GM18517 (cell line): ENCODE measurements at regions not wholly inside any gene's neighbourhood (a gene's known extent, or its start where the extent isn't known, plus 50 kb on each side); places are given as distances from the start of the nearest gene placed in this dataset.
"Not testable (repeated sequence)": the region's sequence is repeated elsewhere in the genome, so short reads cannot be mapped to it uniquely, and the experiment has no call there.

Experiments
- ATAC-seq: cut with Tn5 transposase; IDR thresholded peaks from one replicate; pipeline ENCODE4 v1.9.1; 2021; ENCODE audit warnings: mild to moderate bottlenecking, moderate library complexity; ENCODE audit not compliant: unreplicated experiment

DNA sequence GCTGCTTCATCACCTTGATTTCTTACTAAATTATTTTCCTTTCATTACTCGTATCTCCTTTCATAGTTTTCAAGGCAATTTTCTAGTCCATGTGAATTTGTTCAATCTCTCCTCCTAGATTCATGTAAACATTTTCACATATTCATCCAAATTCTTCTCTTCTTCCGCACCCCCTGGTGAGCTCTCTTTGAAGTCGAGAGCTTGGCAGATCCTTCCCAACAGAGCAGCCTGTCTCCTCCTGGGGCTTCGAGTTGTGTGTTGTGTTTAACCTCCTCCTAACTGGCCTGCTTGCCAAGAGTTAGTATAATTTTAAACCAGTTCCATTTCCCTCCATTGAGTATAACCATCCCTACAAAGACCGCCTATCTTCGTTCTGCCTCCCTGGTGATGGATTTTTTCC, 272.4 kb upstream of the CELF2 start:
- ATAC-seq: no peak

GRCh38 chr10:10755490-10755889, 262.2 kb upstream of the CELF2 start:
- ATAC-seq: no peak

DNA sequence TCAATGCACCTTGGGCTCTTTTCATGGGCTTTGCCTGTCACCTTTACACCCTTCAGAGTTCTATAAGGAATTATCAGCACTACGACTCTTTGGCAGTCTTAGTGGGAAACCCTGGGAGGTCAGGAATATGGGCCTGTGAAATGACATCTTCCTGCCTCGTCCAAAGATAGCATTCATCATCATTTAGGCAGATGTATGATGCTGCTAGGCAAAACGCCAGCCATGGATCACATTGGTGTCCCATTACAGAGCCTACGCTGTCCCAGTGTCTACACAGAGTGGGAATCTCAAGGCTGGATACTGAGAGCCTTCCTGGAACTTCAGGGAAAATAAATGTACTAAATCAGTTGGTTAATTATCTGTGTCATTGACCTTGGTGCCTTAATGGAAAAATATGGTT, 259.4 kb upstream of the CELF2 start:
- no peak for ATAC-seq

- not testable (repeated sequence) for ATAC-seq
Observed at GRCh38 chr10:10759806-10760205, 257.9 kb upstream of the CELF2 start.

GRCh38 chr10:10765017-10765416, 252.7 kb upstream of the CELF2 start:
- no peak for ATAC-seq

DNA sequence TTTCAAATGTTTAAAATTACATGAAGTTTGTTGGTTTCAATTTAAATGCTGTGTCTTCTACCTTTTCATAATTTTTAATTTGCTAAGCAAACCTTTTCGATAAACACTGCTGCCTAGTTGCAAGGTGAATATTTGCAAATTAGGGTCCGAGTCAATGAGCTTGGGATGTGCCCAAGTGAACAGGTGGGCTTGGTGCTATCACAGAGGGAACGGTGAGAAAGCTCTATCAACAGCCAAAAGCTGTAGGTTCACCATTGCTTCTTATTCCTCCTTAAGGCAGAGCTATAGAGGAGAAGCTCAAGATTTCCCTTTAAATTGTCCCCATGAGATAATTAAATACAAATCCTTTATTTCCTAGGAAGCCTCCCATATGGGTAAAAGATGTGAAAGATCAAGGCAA, 245.3 kb upstream of the CELF2 start:
- no peak for ATAC-seq

DNA sequence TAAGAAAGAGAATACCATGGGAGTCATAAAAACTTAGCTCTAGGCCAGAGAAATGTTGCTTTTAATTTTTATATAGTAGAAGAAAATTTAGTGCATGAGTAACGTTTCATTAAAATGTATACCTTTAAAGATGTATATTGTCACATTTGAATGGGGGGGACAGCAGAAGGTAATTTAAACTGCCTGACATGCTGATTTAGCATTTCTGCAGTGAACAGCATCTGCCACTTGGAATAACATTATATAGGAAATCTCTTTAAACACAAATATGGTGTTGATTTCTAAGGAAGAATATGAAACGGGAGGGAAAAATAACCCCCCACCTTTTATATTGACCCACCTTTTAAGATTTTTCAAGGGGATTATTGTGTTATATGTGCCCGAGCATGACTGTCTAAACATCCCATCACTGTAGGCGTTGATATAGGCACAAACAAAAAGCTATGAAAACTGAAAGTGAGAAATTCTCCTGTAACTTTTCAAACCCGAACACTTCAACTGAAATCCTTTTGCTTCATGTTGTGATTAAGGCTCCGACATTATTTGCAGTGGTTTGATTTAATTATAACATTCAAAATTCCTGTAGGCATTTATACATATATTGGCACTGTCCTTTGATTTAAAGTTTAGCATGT, 244.7 kb upstream of the CELF2 start:
- ATAC-seq: no peak

- no peak for ATAC-seq
Observed at GRCh38 chr10:10774416-10774815, 243.3 kb upstream of the CELF2 start.

DNA sequence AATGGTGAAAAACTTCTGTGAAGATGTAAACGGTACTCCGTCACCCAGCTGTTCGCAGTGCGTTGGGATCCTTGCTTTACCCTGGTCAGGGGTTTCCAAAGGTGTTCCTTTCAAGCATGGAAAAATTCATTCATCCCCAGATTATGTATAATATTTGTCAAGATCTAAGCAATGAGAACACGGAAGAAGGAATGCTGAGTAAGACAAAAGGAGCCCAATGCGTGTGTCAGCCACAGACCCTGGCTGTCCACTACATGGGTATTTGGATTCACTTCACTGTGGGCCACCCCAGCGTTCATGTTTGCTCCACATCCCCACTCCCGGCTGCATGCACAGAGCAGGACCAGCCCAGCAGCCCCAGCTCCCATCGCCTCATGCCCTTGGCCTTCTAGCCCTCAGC, 241.3 kb upstream of the CELF2 start:
- no peak for ATAC-seq

DNA sequence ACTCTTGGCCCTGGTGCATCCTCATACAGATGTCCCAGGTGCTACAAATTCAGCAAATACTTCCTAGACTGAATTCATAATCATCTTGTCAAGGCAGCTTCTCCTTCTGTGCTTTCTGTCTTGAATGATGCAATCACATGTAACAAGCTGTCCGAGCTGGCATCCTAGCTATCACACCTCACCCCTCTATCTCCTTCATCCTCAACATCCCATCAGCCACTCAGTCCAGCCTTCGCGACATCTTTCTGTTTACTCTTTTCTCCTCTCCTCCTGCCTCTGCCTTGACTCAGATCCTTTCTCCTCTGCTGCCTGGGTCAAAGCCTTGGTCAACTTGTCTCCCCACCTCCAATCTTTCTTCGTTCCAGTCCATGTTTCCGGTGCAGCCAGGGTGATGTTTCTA, 240.4 kb upstream of the CELF2 start:
- no peak for ATAC-seq

GRCh38 chr10:10777723-10778122, 239.9 kb upstream of the CELF2 start:
- ATAC-seq: no peak

- ATAC-seq: no peak
Observed at GRCh38 chr10:10778959-10779358, 238.7 kb upstream of the CELF2 start.

DNA sequence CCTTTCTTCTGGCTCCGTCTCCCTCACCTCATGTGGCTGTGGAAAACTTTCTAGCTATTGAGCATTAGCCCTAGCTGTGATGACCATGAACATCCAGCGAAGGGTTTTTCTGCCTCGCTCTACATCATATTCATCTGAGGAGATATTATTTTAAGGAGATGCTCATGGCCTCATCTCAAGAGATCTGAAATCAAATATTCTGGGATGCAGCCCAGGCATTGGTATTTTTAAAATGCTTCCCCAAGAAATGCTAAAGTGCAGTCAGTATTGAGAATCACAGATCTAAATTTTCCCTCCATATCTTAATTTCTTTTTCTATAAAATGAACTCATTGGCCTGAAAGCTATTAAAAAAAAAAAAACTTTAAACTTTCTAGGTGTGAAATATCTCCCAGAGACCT, 238.2 kb upstream of the CELF2 start:
- ATAC-seq: no peak

- no peak for ATAC-seq
Observed at GRCh38 chr10:10780746-10781145, 236.9 kb upstream of the CELF2 start.

DNA sequence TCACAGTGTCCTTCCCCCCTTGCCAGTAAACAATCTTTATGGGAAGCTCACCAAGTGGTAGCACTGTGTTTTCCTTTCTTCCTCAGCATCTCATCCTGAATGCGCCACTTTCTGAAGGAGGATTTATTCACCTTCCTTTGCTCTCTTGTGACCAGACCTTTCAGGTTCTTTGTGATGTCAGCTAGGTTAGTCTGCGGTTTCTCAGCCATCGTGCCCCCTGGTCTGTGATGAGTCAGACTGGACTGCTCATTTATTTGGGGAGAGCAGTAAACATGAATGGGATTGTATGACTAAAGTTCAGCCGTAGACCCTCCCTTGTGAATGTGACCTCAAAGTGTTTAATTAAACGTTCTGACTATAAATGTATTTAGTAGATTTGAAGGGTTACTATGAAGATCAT, 235.1 kb upstream of the CELF2 start:
- no peak for ATAC-seq

DNA sequence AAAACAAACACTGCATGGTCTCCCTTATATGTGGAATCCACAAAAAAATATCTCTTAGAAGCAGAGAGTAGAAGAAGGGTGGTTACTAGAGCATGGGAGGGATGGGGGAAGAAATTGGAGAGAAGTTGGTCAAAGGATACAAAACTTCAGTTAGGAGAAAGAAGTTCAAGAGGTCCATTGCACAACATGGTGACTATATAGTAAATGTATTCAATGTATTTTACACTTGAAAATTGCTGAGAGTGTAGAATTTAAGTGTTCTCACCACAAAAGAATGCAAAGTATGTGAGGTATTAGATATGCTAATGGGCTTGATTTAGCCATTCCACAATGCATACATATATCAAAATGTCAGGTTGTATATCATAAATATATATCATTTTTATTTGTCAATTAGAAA, 232.0 kb upstream of the CELF2 start:
- no peak for ATAC-seq

DNA sequence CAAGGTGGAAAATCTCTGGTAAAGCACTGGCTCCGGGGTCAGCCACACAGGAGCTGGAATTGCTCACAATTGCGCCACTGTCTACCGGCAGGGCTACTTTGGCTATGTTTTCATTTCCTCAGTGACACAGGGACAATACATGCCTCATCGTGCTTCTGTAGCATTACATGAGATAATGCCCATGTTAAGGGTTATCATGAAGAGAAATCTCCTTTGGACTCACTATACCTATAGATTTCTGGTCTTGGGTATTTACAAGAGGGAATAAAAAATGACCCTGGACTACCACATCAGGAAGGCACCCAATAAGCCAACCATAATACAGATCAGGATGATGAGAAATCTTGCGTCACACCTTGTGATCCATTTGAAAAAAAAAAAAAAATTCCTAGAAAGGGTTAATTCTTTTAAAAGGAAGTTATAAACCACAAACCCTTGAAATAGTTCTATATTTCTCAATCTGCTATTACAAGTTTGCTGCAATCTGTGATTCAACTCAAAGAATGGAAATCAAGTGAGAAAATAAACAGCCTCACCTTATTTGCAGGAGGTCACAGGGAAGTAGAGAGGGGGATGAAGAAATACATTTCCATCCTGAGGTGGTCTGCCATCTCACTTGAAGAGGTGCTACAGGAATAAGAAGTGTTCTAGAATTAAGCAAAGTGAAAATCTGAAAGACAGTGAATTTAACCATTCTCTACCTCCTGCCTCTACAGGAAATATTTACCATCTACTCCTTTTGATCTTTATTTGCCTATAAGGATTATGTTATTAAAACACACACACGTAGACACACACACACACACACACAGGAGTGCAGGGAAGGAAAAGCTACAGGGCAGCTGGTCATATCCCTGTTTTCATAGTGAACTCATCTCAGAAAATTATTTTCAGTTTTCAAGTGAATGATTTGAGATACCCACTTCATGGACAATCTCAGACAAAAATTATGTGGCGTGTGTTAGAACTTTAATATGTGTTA, 231.3 kb upstream of the CELF2 start:
- ATAC-seq: no peak

- no peak for ATAC-seq
Observed at GRCh38 chr10:10787586-10787985, 230.1 kb upstream of the CELF2 start.

DNA sequence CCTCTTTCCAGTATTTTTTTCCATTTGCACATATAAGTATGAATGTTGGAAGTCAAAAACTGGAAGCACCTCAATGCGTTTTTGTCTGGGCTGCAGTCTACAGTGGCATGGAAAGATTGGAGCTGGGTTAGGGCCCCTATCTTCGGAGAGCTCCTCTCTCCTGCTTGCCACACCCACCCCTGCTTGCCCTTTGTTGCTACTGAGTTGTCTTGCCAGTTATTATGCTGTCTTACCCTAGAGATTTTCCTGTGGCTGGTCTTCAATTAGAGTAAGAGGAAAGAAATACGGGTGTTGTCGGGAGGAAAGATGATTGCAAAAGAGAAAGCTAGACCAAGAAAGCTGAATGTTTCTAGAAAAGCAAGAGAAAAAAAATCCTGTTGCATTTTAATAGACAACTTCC, 228.9 kb upstream of the CELF2 start:
- no peak for ATAC-seq

DNA sequence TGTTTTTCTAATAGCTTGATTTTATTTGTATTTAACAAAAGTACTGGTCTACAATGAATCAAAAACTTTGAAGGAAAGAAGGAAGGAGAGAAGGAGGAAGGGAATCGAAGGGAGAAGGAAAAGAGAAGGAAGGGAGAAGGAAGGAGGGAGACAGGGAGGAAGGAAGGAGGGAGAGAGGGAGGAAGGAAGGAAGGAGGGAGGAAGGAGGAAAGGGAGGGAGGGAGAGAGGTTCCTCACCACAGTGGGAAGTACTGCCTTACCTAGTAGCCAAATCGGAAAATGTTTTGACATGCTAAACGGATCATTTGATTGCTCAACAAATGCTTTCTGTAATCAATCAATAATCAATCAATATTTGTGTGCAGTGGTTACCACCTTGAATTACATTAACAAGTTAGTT, 225.8 kb upstream of the CELF2 start:
- ATAC-seq: no peak

DNA sequence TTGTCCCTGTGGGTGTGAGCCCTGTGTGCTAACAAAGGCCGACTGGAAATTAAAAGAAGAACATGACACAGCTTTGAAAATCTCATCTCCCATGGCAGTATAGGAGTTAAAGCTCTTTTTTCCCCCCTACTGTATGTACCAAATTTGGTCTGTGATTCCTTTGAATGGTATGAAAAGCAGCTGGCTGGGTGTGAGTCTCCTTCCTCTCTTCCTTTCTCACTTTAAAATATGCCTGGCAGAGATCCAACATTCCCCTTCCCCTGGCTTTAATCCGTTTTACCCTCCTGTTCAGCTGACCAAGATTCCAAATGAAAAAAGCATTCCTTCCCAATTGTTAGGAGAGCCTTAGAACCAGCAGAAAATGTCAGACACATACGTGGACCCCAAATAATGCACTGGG, 225.0 kb upstream of the CELF2 start:
- ATAC-seq: no peak

DNA sequence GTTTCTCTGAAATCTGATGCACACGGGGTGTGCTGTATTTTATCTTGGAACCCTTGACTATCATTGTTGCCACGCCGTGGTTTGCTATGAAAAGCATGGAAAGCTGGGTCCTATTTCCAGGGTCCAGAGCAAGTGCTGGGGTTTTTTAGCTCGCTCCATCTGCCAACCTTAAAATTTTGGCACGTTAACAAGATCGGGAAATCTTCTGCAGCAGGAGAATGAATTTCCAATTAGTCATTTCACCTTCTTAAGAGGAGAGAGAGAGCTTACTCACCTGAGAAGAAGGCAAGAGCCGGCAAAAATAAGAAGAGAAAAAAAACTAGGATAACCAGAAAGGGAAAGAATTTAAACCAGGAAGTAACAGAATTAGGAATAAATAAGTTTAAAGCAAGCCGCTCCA, 223.6 kb upstream of the CELF2 start:
- ATAC-seq: no peak
